Peyer's patch (tissue), 4 donors: ENCODE measurements at regions not wholly inside any gene's neighbourhood (a gene's known extent, or its start where the extent isn't known, plus 50 kb on each side); places are given as distances from the start of the nearest gene placed in this dataset.

Experiments
- POLR2A ChIP-seq, 2 donors: fragments of 450-650 bp; IDR thresholded peaks; one replicate each; pipeline ENCODE4 v1.5.1; 2017; ENCODE audit warnings: antibody characterized with exemption in 2 of 2, mild to moderate bottlenecking in 2 of 2, moderate library complexity in 2 of 2
- TF ChIP-seq, protein P1 (sequence below), 6 experiments: fragments of 450-650 bp in 4 of 6; fragments of 200-600 bp in 2 of 6; sonication (generic) in 1 of 6; IDR thresholded peaks; one replicate each; pipeline ENCODE4 v1.5.1; 2017 to 2019; ENCODE audit warnings: antibody characterized with exemption in 6 of 6, mild to moderate bottlenecking in 3 of 6, moderate library complexity in 1 of 6

DNA sequence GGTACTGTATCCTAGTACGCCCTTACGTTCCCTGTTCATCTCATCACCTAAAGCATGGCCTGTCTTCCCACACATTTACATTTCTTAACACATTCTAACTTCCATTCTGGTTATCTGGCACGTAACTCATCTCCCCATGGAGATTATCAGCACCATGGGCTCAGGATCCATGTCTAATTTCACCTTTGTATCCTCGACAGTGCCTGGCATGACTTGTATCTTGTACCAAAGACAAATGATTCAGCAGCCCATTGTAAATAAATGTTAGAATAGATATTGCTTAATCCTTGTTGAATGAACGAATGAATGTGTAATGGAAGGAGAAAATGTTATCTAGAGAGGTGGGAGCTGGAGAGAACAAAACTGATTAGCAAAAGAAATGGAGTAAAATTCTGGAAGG, 69.7 kb upstream of the TPM1 start:
- TF ChIP-seq, protein P1, sequence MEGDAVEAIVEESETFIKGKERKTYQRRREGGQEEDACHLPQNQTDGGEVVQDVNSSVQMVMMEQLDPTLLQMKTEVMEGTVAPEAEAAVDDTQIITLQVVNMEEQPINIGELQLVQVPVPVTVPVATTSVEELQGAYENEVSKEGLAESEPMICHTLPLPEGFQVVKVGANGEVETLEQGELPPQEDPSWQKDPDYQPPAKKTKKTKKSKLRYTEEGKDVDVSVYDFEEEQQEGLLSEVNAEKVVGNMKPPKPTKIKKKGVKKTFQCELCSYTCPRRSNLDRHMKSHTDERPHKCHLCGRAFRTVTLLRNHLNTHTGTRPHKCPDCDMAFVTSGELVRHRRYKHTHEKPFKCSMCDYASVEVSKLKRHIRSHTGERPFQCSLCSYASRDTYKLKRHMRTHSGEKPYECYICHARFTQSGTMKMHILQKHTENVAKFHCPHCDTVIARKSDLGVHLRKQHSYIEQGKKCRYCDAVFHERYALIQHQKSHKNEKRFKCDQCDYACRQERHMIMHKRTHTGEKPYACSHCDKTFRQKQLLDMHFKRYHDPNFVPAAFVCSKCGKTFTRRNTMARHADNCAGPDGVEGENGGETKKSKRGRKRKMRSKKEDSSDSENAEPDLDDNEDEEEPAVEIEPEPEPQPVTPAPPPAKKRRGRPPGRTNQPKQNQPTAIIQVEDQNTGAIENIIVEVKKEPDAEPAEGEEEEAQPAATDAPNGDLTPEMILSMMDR (IDR thresholded peaks at IDR 0.05): no peak
- no peak for TF ChIP-seq POLR2A (IDR thresholded peaks at IDR 0.05)
